NCI-H748 (cell line): ENCODE measurements at regions not wholly inside any gene's neighbourhood (a gene's known extent, or its start where the extent isn't known, plus 50 kb on each side); places are given as distances from the start of the nearest gene placed in this dataset.

ENCODE experiments used
- DNase-seq: peaks from one replicate; lab custom pipeline; 2025; ENCODE audit not compliant: unreplicated experiment; lab: John Stamatoyannopoulos, UW

GRCh38 chr19:5392486-5392885, 51.9 kb upstream of the PTPRS start:
- no peak for DNase-seq

- DNase-seq = no peak
Measured at GRCh38 chr19:5393088-5393487, 52.5 kb upstream of the PTPRS start.

DNA sequence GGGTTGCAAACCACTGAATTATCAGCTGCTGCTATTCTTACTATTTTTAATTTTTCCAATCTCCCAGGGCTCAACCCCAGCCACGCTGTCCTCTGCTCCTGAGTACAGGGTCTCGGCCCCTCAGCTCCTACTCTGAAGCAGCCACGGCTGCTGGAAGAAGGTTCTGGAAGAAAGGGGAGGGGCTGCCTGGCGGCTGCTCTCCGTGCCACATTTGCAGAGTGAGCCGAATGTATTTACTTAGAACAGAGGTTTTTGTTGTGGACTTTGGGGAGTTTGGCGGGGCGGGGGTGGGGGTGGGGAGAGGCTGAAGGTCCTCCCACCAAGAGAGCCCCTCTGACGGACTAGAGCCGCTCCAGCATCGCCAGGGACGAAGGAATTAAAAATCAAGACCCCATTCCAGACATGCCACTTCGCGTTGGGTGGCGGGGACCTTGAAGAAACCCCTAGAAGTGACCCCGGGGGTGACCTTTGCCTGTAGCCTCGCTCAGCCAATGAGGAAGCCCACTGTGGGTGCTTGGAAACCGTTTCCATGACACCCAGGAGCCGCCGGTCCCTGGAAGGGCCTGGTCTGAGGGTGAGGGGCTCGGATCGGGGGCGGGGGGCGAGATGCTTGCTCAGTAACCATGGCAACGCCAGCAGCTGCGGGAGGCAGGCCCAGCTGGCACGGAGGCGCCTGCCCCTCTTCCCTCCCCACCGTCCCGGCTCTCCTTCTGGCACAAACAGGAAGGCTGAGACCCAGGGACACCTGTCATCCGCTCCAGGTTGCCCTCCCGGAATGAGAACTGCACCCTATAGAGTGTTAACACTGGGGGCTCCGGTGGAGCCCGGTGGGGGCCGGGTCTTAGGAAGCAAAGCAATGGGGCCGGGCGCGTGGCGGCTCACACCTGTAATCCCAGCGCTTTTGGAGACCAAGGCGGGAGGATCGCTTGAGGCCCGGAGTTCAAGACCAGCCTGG, 54.2 kb upstream of the PTPRS start:
- peak; percentile 14 for DNase-seq

DNA sequence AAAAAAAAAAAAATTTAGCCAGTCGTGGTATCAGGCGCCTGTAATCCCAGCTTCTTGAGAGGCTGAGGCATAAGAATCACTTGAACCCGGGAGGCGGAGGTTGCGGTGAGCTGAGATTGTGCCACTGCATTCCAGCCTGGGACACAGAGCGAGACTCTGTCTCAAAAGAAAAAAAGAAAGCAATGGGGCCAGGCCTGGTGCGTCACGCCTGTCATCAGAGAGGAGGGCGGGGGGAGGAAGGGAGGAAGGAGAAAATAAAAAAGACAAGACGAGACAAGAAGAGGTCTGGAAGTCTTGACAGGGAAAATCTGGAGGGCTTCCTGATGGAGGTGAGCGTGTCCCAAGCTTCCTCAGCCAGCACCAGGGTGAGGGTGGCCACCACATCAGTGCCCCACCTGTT, 54.9 kb upstream of the PTPRS start:
- DNase-seq = no peak

GRCh38 chr19:5396096-5396939, 55.7 kb upstream of the PTPRS start:
- no peak for DNase-seq

DNA sequence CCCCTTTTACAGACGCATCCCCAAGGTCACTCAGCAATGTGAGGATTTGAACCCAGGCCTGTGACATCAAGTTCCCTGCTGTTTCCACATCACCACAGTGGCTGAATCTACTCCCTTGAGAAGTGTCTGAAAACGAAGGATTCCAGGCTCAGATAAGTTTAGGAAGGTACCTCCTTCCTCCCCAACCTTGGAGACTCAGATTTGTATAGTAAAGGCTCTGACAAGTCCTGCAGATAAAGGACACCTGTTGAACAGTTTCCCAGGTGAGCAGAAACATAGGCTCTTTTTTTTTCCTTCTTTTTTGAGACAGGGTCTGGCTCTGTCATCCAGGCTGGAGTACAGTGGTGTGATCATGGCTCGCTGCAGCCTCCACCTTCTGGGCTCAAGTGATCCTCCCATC, 56.4 kb upstream of the PTPRS start:
- no peak for DNase-seq

DNA sequence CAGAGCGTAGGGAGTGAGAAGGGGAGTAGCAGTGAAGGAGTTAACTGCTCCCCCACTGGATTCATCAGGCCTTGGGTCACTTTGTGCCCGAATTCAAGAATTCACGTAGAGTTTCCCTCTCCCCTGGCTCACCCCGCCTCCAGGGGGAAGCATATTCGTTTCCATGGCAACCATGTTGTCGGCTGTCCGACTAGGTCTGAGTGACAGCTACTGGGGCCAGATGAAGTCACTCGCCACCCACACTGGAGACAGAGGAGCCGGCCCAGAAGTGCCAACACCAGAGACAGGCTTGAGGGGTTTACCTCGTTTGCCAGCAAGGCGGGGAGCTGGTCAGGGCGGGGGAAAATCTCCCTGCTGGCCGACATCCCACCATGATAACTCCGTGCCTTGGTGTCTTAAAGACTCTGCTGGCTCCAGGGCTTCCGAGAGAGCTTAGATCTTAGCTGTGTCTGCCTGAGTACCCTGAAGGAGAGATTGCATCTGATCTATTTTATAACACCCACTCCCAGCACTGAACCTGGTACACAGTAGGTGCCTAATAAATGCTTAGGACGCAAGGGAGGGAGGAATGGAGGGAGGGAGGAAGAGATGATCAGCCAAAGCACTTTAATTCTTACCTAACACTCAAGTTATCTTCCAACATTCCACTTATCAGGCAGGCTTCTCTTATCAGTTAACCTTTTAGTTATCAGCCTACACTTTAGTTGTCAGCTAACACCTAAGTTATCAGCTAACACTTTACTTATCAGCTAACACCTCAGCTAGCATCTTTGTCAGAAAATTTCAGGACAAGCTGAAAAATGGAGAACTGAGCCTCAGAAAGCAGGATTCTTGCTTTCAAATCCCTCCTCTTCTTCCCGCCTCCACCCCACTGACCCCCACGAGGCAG, 57.2 kb upstream of the ZNRF4 start:
- DNase-seq = peak; percentile 59

DNA sequence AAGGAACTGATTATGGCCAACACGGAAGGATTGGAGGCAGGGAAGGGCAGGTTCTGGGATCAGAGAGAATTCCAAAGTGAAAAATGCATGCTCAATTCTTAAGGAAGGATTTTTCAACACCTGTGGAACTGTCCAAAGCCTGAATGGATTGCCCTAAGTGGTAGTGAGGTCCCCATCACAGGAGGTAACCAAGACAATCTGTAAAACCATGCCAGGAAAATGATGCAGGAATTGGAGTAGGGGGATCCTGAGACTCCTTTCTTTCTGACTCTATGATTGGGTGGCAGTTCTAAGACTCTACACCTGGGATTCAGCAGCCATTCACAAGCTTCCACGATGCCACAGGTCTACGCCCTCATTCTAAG, 56.5 kb upstream of the ZNRF4 start:
- no peak for DNase-seq

DNA sequence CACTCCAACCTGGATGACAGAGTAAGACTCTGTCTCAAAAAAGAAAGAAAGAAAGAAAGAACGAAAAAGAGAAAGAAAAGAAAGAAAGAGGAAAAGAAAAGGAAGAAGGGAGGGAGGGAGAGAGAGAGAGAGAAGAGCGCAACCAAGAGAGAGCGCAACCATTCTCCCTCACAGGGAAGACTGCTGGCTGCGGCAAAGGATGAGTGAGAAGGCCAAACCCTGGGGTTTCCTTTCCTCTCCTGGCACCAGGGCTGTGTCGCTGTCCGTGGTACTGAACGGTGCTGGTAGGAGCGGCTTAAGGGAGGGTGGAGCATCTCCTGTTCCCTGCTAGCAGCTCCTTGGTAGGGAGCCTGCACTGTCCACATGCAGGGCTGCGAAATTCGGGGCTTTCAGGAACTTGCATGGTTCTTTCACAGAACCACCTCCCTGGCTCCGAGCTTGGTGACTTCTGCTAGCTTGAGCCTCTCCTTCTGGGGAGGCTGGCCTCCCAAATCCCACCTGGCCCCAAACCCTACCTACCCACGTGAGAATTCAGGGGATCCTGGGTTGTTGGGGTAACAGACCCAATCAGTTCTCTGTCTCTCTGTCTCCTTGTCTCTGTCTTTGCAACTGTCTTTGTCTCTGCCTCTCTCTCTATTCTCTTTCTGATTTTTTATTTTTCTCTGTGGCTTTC, 51.1 kb upstream of the ZNRF4 start:
- DNase-seq = no peak
